ENCODE measurements at regions not wholly inside any gene's neighbourhood (a gene's known extent, or its start where the extent isn't known, plus 50 kb on each side); places are given as distances from the start of the nearest gene placed in this dataset.

- ChIA-PET CTCF (ENCODE audit: low intra/inter-chr PET ratio, low total read pairs) (no interaction called here), POLR2A (no interaction called here)
- Histone ChIP-seq H3K27me3 (ENCODE audit: control insufficient read depth in 1 of 2, insufficient read depth in 2 of 2, low read length in 2 of 2) (no peaks in the 10 kb centered on the region), H3K27ac (ENCODE audit: extremely low read length, insufficient read depth, low read length) (no peak overlapping the region), H3K4me3 (replicated peaks in 1 of 3; ENCODE audit: insufficient read depth in 1 of 3, low read depth in 2 of 3, low read length in 3 of 3) (no peak overlapping the region; a peak in 1 of 6 replicates), H4K20me1 (ENCODE audit: insufficient read depth, low read length) (peaks cover 4% of the 10 kb centered on the region; the same call in 1 of the 2 replicates), H3K9me3 (ENCODE audit: low read length) (no peaks in the 10 kb centered on the region), H2AFZ (ENCODE audit: low read length) (no peak overlapping the region), H3K4me2 (ENCODE audit: low read depth, low read length) (no peak overlapping the region), H3K4me1 (ENCODE audit: insufficient read depth, low read length) (peaks cover 12% of the 10 kb centered on the region), H3K79me2 (ENCODE audit: insufficient read depth, low read length) (peaks cover 16% of the 10 kb centered on the region), H3K9ac (ENCODE audit: insufficient read depth, low read depth, low read length) (no peak overlapping the region), H3K36me3 (replicated peaks in 1 of 2; ENCODE audit: control insufficient read depth in 1 of 2, insufficient read depth in 2 of 2, low read length in 2 of 2) (no peaks in the 10 kb centered on the region)
- no TSS peak for BruUV-seq (replicated peaks)
- peak; percentile 48 for FAIRE-seq
- ATAC-seq = no peak
- in situ Hi-C loops (cut with HindIII; ENCODE audit: extremely low pct_ligation_motif_present, low pct_unique_long_range_greater_than_20kb) = no loop called here
- no peak for DNase-seq (ENCODE audit: low spot score)
- intact Hi-C loops (cut with micrococcal nuclease; ENCODE audit: unreplicated experiment) = no loop called here
- TF ChIP-seq ATF7 (IDR thresholded peaks at IDR 0.05) = peak; percentile 65
- TF ChIP-seq ATF7 (CRISPR knock-in tag; IDR thresholded peaks at IDR 0.05) = no peak
- TF ChIP-seq CENPX (CRISPR knock-in tag; IDR thresholded peaks at IDR 0.05) = no peak
These were observed 471.8 kb upstream of the ACO1 start for GRCh38 chr9:31912636-31913035.

- H3K36me3 ChIP-seq (replicated peaks in 1 of 2; ENCODE audit: control insufficient read depth in 1 of 2, insufficient read depth in 2 of 2, low read length in 2 of 2) = peaks cover 0 to 7% of the 10 kb centered on the region in 2 experiments; a peak in 1 of 5 replicates
- H3K4me1 ChIP-seq (ENCODE audit: insufficient read depth, low read length) = peaks cover 12% of the 10 kb centered on the region
- ATAC-seq = peak; percentile 84
- no peak overlapping the region for H3K9ac ChIP-seq (ENCODE audit: insufficient read depth, low read depth, low read length)
- TF ChIP-seq STAG1 (CRISPR knock-in tag; IDR thresholded peaks at IDR 0.05) (peak; percentile 62), SKIL (CRISPR knock-in tag; IDR thresholded peaks at IDR 0.05; ENCODE audit: borderline replicate concordance) (no peak), CTCF (CRISPR knock-in tag; IDR thresholded peaks at IDR 0.05) (peak; percentile 66), SMC3 (IDR thresholded peaks at IDR 0.05; ENCODE audit: low read length) (peak; percentile 45; the same call in 1 of the 2 replicates)
- 95% methylated on average over 2 of the region's 2 CpGs for WGBS (ENCODE audit: low lambda C conversion rate)
- intact Hi-C loops (cut with micrococcal nuclease; ENCODE audit: unreplicated experiment) = loop anchor here (2.0 kb wide), 1 partner anchor 334 kb away; no protein-coding TSS in a partner anchor
- ChIA-PET CTCF (ENCODE audit: low intra/inter-chr PET ratio, low total read pairs) (no interaction called here), POLR2A (no interaction called here)
- no peaks in the 10 kb centered on the region for H3K27me3 ChIP-seq (ENCODE audit: control insufficient read depth in 1 of 2, insufficient read depth in 2 of 2, low read length in 2 of 2)
- H3K4me2 ChIP-seq (ENCODE audit: low read depth, low read length) = no peak overlapping the region
- no TSS peak for BruUV-seq (replicated peaks)
- H3K79me2 ChIP-seq (ENCODE audit: insufficient read depth, low read length) = peaks cover 11% of the 10 kb centered on the region
- H4K20me1 ChIP-seq (ENCODE audit: insufficient read depth, low read length) = no peaks in the 10 kb centered on the region
- FAIRE-seq = peak; percentile 52
- in situ Hi-C loops (cut with HindIII; ENCODE audit: extremely low pct_ligation_motif_present, low pct_unique_long_range_greater_than_20kb) = loop anchor here (5.0 kb wide), 1 partner anchor 331 kb away; no protein-coding TSS in a partner anchor
- H3K27ac ChIP-seq (ENCODE audit: extremely low read length, insufficient read depth, low read length) = no peak overlapping the region
- no peak overlapping the region for H2AFZ ChIP-seq (ENCODE audit: low read length)
- H3K9me3 ChIP-seq (ENCODE audit: low read length) = no peaks in the 10 kb centered on the region
- H3K4me3 ChIP-seq (replicated peaks in 1 of 3; ENCODE audit: insufficient read depth in 1 of 3, low read depth in 2 of 3, low read length in 3 of 3) = no peak overlapping the region
- DNase-seq (ENCODE audit: low spot score) = peak; percentile 11
These were observed 467.7 kb upstream of the ACO1 start for GRCh38 chr9:31916591-31917241.
